SKM-1 (cell line): ENCODE measurements at regions not wholly inside any gene's neighbourhood (a gene's known extent, or its start where the extent isn't known, plus 50 kb on each side); places are given as distances from the start of the nearest gene placed in this dataset.
"Not testable (repeated sequence)": the region's sequence is repeated elsewhere in the genome, so short reads cannot be mapped to it uniquely, and the experiment has no call there.

Source experiments
- DNase-seq: peaks from one replicate; lab custom pipeline; 2025; ENCODE audit not compliant: unreplicated experiment; lab: John Stamatoyannopoulos, UW

- DNase-seq, result no peak
Measured at GRCh38 chr2:4965556-4966320, 726.4 kb upstream of the SOX11 start.

DNA sequence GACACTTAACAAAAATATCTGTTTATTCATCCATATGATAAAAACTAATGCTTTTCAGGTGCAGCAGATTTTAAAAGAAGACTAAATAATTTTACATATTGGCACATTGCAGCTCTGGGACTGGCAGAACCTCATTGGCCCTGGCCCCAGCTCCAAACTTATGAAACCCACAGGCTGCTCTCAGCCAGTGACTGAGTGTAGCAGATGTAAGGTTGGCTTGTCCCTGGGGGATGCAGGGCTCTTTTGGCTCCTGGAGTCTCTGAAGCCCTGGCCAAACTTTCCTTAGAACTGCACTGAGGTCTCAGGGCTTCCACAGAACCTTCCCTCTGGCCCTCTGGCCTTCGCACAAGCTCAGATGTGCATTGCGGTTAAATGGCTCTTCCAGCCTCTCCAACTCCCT, 725.0 kb upstream of the SOX11 start:
- no peak for DNase-seq

DNA sequence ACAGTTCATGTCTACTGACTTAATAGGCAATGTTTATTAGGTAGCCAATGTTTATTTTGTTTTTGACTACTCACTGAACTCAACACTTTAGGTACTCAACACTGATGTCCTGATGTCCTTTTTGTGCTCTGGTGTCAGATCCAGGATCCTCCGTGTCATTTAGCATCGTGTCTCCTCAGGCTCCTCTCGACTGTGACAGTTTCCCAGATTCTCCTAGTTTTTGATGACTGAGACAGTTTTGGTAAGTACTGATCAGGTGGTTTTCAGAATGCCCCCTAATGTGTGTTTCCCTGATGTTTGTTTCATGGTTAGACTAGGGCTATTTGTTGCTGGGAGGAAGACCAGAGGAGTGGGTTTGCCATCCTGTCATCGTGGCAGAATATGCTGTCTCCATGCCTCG, 719.7 kb upstream of the SOX11 start:
- DNase-seq, result no peak

- no peak for DNase-seq
Measured at GRCh38 chr2:4973354-4973753, 718.8 kb upstream of the SOX11 start.

DNA sequence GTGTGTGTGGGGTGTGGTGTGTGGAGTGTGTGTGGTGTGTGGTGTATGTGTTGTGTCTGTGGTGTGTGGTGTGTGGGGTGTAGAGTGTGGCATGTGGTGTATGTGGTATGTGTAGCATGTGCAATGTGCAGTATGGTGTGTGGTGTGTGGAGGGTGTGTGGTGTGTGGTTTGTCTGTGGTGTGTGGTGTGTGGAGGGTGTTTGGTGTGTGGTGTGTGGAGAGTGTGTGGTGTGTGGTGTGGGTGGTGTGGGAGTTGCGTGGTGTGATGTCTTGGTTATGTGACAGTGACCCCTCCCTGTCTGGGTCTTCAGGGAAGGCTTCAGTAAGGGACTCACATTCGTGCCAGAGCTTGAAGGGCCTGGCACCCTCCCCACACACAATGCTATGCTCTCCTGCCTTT, 718.2 kb upstream of the SOX11 start:
- no peak for DNase-seq

GRCh38 chr2:4976407-4976806, 715.8 kb upstream of the SOX11 start:
- no peak for DNase-seq

- no peak for DNase-seq
Measured at GRCh38 chr2:4979111-4979510, 713.1 kb upstream of the SOX11 start.

DNA sequence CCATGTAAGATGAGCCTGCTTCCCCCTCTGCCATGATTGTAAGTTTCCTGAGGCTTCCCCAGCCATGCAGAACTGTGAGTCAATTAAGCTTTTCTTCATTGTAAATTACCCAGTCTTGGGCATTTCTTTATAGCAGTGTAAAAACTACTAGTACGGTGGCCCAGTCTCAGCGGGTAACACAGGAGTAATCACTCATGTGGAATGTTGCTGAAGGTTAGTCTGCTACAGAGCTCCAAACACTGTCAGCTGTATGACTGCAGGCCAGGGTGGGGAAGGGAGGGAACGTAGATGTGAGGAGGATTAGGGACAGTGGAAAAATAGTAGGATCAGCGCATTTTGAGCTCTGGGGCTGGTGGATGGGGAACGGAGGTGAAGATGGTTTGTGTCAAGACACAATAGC, 711.2 kb upstream of the SOX11 start:
- no peak for DNase-seq

DNA sequence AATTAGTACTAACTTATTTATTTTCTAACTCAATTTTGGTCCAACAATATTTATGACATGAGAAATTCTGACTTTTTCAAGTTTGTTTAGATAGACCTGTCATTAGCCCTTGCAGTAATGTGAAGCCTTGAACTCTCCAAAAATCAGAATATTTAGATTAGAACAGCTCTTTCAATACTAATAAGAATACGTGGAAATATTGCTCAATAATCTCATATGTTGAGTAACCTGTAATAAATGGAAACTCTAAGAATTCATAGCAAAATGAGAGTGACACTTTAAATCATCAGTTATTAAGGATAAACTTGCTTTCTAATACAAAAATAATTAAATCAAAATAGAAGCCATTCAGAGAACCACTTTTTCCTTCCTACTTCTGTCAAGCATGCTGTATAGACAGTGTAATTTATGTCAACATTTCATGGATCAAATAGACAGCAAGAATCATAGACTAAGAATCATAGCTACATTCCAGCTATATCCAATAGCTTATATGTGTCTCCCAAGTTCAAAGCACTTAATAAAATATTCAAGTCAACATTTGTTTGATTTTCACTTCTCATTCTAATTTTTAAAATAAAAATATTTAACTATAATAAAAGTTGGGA, 710.3 kb upstream of the SOX11 start:
- DNase-seq, result no peak

DNA sequence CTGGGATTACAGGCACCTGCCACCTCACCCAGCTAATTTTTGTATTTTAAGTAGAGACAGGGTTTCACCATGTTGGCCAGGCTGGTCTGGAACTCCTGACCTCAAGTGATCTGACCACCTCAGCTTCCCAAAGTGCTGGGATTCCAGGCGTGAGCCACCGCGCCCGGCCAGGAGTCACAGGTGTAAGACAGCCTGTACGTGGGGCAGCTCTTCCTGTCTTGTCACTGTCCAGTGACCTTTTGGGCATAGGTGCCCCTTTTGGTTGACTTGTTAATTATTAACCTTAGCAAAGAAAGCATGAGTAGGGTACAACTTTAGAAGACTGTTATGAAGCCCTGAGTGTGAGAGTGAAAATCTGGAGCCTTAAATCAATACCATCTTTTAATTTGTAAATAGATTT, 703.7 kb upstream of the SOX11 start:
- not testable (repeated sequence) for DNase-seq

DNA sequence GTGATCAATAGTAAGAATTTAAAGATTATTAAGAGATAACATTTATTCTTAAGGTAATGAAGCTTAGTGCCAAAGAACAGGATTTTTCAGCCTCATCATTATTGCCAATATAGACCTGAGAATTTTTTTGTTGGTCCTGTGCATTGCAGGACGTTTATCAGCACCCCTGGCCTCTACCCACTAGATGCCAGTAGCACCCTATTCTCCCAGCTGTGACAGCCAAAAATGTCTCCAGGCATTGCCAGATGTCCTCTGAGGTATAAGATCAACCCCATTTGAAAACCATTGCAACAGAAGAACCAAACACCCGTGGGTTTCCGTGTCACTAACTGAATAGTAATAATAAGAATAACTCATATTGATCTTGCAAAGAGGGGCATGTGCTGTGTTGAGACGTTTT, 700.0 kb upstream of the SOX11 start:
- DNase-seq, result no peak

- no peak for DNase-seq
Measured at GRCh38 chr2:4995466-4995865, 696.7 kb upstream of the SOX11 start.

DNA sequence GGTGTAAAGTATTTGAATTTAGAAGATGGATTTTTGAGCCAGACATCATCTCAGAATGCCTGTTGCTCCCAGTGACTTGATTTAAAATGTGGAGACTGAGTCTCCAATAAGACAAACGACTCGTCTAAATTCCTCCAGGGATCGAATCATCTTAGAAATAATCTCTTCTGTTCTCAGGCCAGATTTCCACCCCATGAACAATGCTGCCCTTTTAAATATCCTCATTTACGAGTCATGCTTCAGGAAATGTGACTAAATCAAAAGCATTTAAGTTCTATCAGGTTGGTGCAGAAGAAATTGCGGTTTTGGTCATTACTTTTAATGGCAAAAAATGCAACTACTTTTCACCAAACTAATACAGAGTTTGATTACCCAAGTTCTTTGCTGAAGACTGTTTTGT, 684.6 kb upstream of the SOX11 start:
- no peak for DNase-seq

DNA sequence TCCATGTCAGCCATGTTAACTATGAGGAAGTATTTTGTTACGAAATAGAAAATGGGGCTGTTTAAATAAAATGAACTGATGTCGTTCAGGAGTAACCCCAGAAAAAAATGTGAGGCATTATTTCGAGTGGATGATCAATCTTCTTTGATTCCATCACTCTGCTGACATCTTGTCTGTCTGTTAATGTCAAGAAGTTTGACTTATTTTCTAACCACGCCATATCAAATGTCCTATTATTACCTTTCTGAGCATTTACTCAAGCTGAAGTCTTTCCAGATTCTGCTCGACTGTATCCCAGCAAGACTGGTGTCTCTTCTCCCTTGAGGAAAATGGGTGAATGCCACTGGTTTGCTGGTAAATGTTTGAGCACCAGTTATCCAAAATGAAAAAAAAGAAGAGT, 672.9 kb upstream of the SOX11 start:
- no peak for DNase-seq

GRCh38 chr2:5020116-5020875, 671.9 kb upstream of the SOX11 start:
- no peak for DNase-seq

- no peak for DNase-seq
Measured at GRCh38 chr2:5021136-5021535, 671.0 kb upstream of the SOX11 start.

DNA sequence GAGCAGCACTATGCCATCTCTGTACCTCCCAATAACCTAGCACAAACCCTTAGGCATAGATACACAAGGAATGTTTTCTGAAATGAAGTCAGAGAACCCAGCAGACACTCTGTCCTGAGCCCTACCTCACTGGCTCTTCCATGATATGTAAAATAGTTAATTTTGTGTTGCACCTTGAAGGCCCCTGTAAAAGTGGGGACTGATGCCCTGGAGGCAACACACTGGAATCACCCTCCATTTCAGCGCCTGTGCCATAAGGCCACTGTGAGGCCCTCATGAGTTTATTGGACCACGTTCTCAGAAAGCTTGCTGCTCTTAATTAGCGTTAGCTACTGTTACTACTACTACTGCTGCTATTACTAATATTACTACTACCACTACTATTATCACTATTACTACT, 670.1 kb upstream of the SOX11 start:
- no peak for DNase-seq

DNA sequence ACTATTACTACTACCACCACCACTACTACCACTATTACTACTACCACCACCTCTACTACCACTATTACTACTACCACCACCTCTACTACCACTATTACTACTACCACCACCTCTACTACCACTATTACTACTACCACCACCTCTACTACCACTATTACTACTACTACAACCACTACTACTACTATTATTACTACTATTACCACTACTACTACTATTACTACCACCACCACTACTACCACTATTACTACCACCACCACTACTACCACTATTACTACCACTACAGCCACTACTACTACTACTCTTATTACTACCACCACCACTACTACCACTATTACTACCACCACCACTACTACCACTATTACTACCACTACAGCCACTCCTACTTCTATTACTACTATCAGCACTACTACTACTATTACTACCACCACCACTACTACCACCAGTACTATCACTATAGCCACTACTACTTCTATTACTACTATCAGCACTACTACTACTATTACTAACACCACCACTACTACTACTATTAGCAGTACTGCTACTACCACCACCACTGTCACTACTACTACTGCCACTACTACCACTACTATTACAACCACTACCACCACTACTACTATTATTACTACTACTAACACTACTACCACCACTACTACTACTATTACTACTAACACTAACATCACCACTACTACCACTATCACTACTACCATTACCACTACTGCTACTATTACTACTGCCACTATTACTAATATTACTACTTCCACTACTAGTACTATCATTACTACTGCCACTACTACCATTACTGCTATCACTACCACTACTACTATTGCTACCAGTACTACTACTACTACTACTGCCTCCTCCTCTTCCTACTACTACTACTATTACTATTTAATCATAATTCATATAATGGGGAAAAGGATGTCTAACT, 669.2 kb upstream of the SOX11 start:
- not testable (repeated sequence) for DNase-seq

DNA sequence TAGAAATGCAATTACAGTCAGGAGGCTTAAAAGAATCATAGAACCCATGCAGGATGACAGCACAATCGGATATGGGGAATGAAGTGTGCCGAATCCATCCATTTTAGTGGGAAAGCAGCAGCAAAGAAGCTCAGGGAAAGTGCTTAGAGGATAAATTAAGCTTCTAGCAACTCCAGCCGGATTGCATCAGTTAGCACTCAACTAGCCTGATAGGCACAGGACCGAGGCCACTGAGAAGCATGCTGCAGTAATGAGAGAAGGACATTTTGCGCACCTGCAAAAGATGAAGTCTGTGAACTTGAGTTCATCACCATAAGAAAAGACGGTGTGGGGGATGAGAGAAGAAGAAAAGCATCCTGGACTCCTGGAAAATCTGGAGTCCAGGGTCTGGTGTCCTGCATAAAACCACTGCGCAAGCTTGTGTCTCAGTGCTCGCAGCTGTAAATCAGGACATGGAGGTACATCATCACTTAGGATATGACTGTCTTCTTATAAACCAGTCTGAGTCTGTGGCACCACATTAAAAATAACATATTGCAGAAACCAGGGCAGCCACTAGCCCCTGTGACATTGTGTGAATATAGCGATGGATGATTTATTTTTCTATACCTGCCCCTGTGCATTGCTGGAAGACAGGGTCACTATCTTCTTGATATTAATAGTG, 665.5 kb upstream of the SOX11 start:
- no peak for DNase-seq

GRCh38 chr2:5035057-5035488, 657.1 kb upstream of the SOX11 start:
- DNase-seq, result no peak

DNA sequence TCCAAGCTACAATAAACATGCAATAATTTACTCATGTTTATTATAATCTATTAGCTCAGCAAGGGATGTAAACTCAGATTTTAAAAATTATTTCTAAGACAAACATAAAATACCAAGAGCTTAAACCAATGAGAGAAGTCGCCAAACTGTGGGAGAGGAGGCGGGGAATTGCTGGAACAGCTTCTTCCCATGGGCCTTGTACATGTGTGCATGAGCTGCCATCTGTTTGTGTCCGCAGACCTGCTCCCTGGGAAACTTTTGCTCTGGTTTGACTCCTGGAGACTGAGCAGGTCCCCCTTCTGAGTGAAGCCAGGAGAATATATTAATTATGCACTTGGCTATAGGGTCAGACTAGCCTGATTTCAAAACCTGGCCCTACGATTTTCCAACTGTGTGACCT, 655.9 kb upstream of the SOX11 start:
- DNase-seq, result no peak
